ENCODE measurements at regions not wholly inside any gene's neighbourhood (a gene's known extent, or its start where the extent isn't known, plus 50 kb on each side); places are given as distances from the start of the nearest gene placed in this dataset.

- no peak overlapping the region for H3K27ac ChIP-seq (ENCODE audit: insufficient read length, low read depth, low read length)
- TF ChIP-seq CTCF (conservative IDR thresholded peaks at IDR 0.05) = no peak
- H3K4me2 ChIP-seq (ENCODE audit: insufficient read depth, insufficient read length, low read length) = no peak overlapping the region
- H2BK5ac ChIP-seq (ENCODE audit: insufficient read length, low read length) = no peak overlapping the region
- no peak overlapping the region for H2BK20ac ChIP-seq (ENCODE audit: low read depth, low read length, poor library complexity, severe bottlenecking)
- no peaks in the 10 kb centered on the region for H3K9me3 ChIP-seq (ENCODE audit: control insufficient read depth, low read depth, low read length)
- H2BK15ac ChIP-seq (ENCODE audit: low read depth, low read length) = no peak overlapping the region
- H4K20me1 ChIP-seq (ENCODE audit: control insufficient read depth, insufficient read depth, insufficient read length) = no peaks in the 10 kb centered on the region
- Mint-ChIP-seq H3K36me3 (ENCODE audit: insufficient read depth in 1 of 3, low read depth in 3 of 3) (peaks cover 0 to 4% (median 0%) of the 10 kb centered on the region in 3 experiments; a peak in 4 of 7 replicates), H3K4me3 (no peak overlapping the region), H3K27ac (no peak overlapping the region), H3K27me3 (ENCODE audit: low read depth) (no peaks in the 10 kb centered on the region; the same call in 1 of the 2 replicates), H3K9me3 (peaks cover 0 to 7% of the 10 kb centered on the region in 2 experiments; a peak in 4 of 5 replicates), H3K4me1 (no peaks in the 10 kb centered on the region)
- no peak overlapping the region for H4K5ac ChIP-seq (ENCODE audit: insufficient read length, low read depth, low read length)
- H3K9ac ChIP-seq (ENCODE audit: extremely low read depth, insufficient read length, low read length) = no peak overlapping the region
- WGBS (ENCODE audit: extremely low coverage, insufficient read length, low lambda C conversion rate) = no CpG with 5 or more reads among the region's 1 CpG
- no peak overlapping the region for H3T11ph ChIP-seq (ENCODE audit: low read length)
- no peak overlapping the region for H4K8ac ChIP-seq (replicated peaks; ENCODE audit: insufficient read length, low read depth, low read length)
- no peak overlapping the region for H2BK12ac ChIP-seq (ENCODE audit: insufficient read length, low read depth, low read length)
- H3K18ac ChIP-seq (ENCODE audit: insufficient read length, low read depth, low read length) = no peak overlapping the region
- no peak overlapping the region for H2AK5ac ChIP-seq (ENCODE audit: insufficient read length, low read length)
- H3K4ac ChIP-seq (ENCODE audit: low read depth, low read length) = no peak overlapping the region
- H3K56ac ChIP-seq (ENCODE audit: insufficient read length, low read depth, low read length) = no peak overlapping the region
- H3K14ac ChIP-seq (ENCODE audit: insufficient read depth, low read length) = no peak overlapping the region
- H3K4me1 ChIP-seq (ENCODE audit: insufficient read depth, low read length) = no peaks in the 10 kb centered on the region
- no peak overlapping the region for H4K91ac ChIP-seq (ENCODE audit: insufficient read length, low read depth, low read length)
- no peaks in the 10 kb centered on the region for H3K79me1 ChIP-seq (ENCODE audit: insufficient read depth, low read depth, low read length, poor library complexity, severe bottlenecking)
- H3K79me2 ChIP-seq (ENCODE audit: insufficient read depth, low read length) = no peaks in the 10 kb centered on the region
- no peak overlapping the region for H2BK120ac ChIP-seq (ENCODE audit: low read depth, low read length, poor library complexity, severe bottlenecking)
- H2AFZ ChIP-seq (ENCODE audit: low read length) = no peak overlapping the region
- H3K23me2 ChIP-seq (ENCODE audit: insufficient read length, low read depth, low read length, poor library complexity, severe bottlenecking) = no peaks in the 10 kb centered on the region
- no peaks in the 10 kb centered on the region for H3K27me3 ChIP-seq (ENCODE audit: insufficient read depth, low read length)
- DNase-seq = no peak
- no peak overlapping the region for H3K23ac ChIP-seq (ENCODE audit: insufficient read length, low read depth, low read length)
Observed at GRCh38 chr13:58855283-58855682, 1223.7 kb downstream of the PCDH17 start.
